ENCODE measurements at regions not wholly inside any gene's neighbourhood (a gene's known extent, or its start where the extent isn't known, plus 50 kb on each side); places are given as distances from the start of the nearest gene placed in this dataset.

GRCh38 chr2:107697385-107697784, 129.3 kb upstream of the RGPD4 start:
- no peak for TF ChIP-seq CTCF (IDR thresholded peaks at IDR 0.05; ENCODE audit: control insufficient read depth, insufficient read depth, low read depth, low read length, missing control alignments)
- no peak overlapping the region for H3K4me3 ChIP-seq (ENCODE audit: control insufficient read depth, low read depth, low read length)
- no peak for DNase-seq (ENCODE audit: low read depth)

DNA sequence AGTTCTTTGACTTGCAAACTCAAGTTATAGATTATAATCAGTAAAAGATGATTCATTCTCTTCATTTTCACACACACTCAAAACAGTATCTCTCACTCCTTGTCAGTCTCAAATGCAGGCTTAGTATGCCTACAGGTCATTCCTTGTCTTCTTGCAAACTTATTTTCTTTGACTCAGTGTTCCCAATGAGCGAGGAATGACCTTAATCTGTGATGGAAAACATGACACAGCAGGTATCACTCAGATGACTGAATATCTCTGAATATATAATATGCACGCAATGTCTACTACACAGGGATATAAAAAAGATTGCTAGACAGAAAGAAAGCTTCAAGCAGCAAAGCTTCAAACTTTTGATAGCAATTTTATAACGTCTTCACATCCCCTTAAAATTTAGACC, 127.8 kb upstream of the RGPD4 start:
- TF ChIP-seq CTCF (IDR thresholded peaks at IDR 0.05; ENCODE audit: control insufficient read depth, insufficient read depth, low read depth, low read length, missing control alignments): no peak
- no peak for DNase-seq (ENCODE audit: low read depth)
- no peak overlapping the region for H3K4me3 ChIP-seq (ENCODE audit: control insufficient read depth, low read depth, low read length)

- no peak for TF ChIP-seq CTCF (IDR thresholded peaks at IDR 0.05; ENCODE audit: control insufficient read depth, insufficient read depth, low read depth, low read length, missing control alignments)
- no peak overlapping the region for H3K4me3 ChIP-seq (ENCODE audit: control insufficient read depth, low read depth, low read length)
- DNase-seq (ENCODE audit: low read depth): no peak
Measured at GRCh38 chr2:107700073-107700472, 126.6 kb upstream of the RGPD4 start.

GRCh38 chr2:107711941-107712340, 114.8 kb upstream of the RGPD4 start:
- H3K4me3 ChIP-seq (ENCODE audit: control insufficient read depth, low read depth, low read length): no peak overlapping the region
- no peak for TF ChIP-seq CTCF (IDR thresholded peaks at IDR 0.05; ENCODE audit: control insufficient read depth, insufficient read depth, low read depth, low read length, missing control alignments)
- no peak for DNase-seq (ENCODE audit: low read depth)

- no peak for DNase-seq (ENCODE audit: low read depth)
- no peak overlapping the region for H3K4me3 ChIP-seq (ENCODE audit: control insufficient read depth, low read depth, low read length)
- TF ChIP-seq CTCF (IDR thresholded peaks at IDR 0.05; ENCODE audit: control insufficient read depth, insufficient read depth, low read depth, low read length, missing control alignments): no peak
Measured at GRCh38 chr2:107712857-107713256, 113.8 kb upstream of the RGPD4 start.

DNA sequence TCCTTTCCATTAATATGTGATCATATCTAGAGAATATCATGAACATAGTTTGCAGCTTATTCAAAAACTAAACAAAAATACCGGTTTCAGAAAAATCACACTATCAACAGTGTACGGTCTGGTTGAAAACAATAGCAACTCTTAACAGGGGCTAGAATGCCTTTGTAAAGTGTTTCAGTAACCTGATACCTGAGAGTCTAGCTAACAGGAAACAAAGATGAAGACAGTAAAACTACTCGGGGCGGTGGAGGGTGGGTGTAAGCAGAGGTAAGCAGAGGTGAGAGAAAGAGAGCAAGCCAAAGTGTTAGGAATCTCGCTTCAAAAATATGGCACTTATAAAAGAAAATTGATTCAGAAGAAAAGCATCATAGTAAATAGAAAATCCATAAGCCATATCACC, 109.0 kb upstream of the RGPD4 start:
- no peak for DNase-seq (ENCODE audit: low read depth)
- no peak overlapping the region for H3K4me3 ChIP-seq (ENCODE audit: control insufficient read depth, low read depth, low read length)
- no peak for TF ChIP-seq CTCF (IDR thresholded peaks at IDR 0.05; ENCODE audit: control insufficient read depth, insufficient read depth, low read depth, low read length, missing control alignments)

GRCh38 chr2:107719141-107719540, 107.6 kb upstream of the RGPD4 start:
- no peak overlapping the region for H3K4me3 ChIP-seq (ENCODE audit: control insufficient read depth, low read depth, low read length)
- DNase-seq (ENCODE audit: low read depth): no peak
- no peak for TF ChIP-seq CTCF (IDR thresholded peaks at IDR 0.05; ENCODE audit: control insufficient read depth, insufficient read depth, low read depth, low read length, missing control alignments)

All from AG09309 (cell line).